ENCODE measurements at regions not wholly inside any gene's neighbourhood (a gene's known extent, or its start where the extent isn't known, plus 50 kb on each side); places are given as distances from the start of the nearest gene placed in this dataset.

GRCh38 chr7:46201961-46202360 is 280.9 kb upstream of the IGFBP3 start:
- Histone ChIP-seq H3K4me1 (peaks cover 0 to 3% (median 0%) of the 10 kb centered on the region in 3 donors), H3K9me3 (no peaks in the 10 kb centered on the region), H3K27ac (no peak overlapping the region), H3K36me3 (no peaks in the 10 kb centered on the region), H3K4me3 (no peak overlapping the region), H3K27me3 (no peaks in the 10 kb centered on the region)
- intact Hi-C loops (cut with DNase I), result no loop called here
- 85 to 88% methylated on average over 4 of the region's 4 CpGs for WGBS, 2 donors
- no peak for FAIRE-seq
- ATAC-seq, result no peak
- no peak for DNase-seq
- no peak for TF ChIP-seq CTCF (IDR thresholded peaks at IDR 0.05)

- DNase-seq (no peak), FAIRE-seq (no peak), ATAC-seq (no peak)
- no peaks in the 10 kb centered on the region for H3K9me3 ChIP-seq
- intact Hi-C loops (cut with DNase I), result no loop called here
- no peak overlapping the region for H3K27ac ChIP-seq
- no peaks in the 10 kb centered on the region for H3K36me3 ChIP-seq
- H3K4me1 ChIP-seq, result peaks cover 0 to 3% (median 0%) of the 10 kb centered on the region in 3 donors
- no peak for TF ChIP-seq CTCF (IDR thresholded peaks at IDR 0.05)
- no peak overlapping the region for H3K4me3 ChIP-seq
- WGBS, 2 donors, result 69 to 87% methylated on average over 1 of the region's 1 CpG
- H3K27me3 ChIP-seq, result no peaks in the 10 kb centered on the region
Measured at GRCh38 chr7:46198701-46199100, 277.6 kb upstream of the IGFBP3 start.

GRCh38 chr7:46197785-46198540 is 276.9 kb upstream of the IGFBP3 start:
- intact Hi-C loops (cut with DNase I), result no loop called here

GRCh38 chr7:46195934-46196333 is 274.9 kb upstream of the IGFBP3 start:
- ATAC-seq (no peak), FAIRE-seq (no peak), DNase-seq (no peak)
- H3K36me3 ChIP-seq, result no peaks in the 10 kb centered on the region
- no peaks in the 10 kb centered on the region for H3K27me3 ChIP-seq
- TF ChIP-seq CTCF (IDR thresholded peaks at IDR 0.05), result no peak
- no peak overlapping the region for H3K4me3 ChIP-seq
- H3K9me3 ChIP-seq, result no peaks in the 10 kb centered on the region
- peaks cover 0 to 3% (median 0%) of the 10 kb centered on the region in 3 donors for H3K4me1 ChIP-seq
- no peak overlapping the region for H3K27ac ChIP-seq
- WGBS, 2 donors, result 76 to 79% methylated on average over 3 of the region's 3 CpGs
- intact Hi-C loops (cut with DNase I), result no loop called here

More at GRCh38 chr7:46197785-46198540, 276.9 kb upstream of the IGFBP3 start:
- no peaks in the 10 kb centered on the region for H3K9me3 ChIP-seq
- FAIRE-seq, result no peak
- H3K4me1 ChIP-seq, result peaks cover 0 to 3% (median 0%) of the 10 kb centered on the region in 3 donors
- no peak overlapping the region for H3K4me3 ChIP-seq
- no peaks in the 10 kb centered on the region for H3K27me3 ChIP-seq
- no peak overlapping the region for H3K27ac ChIP-seq
- no peaks in the 10 kb centered on the region for H3K36me3 ChIP-seq
- WGBS, 2 donors, result 74 to 75% methylated on average over 7 of the region's 7 CpGs
- ATAC-seq, result no peak
- no peak for DNase-seq
- TF ChIP-seq CTCF (IDR thresholded peaks at IDR 0.05), result no peak

DNA sequence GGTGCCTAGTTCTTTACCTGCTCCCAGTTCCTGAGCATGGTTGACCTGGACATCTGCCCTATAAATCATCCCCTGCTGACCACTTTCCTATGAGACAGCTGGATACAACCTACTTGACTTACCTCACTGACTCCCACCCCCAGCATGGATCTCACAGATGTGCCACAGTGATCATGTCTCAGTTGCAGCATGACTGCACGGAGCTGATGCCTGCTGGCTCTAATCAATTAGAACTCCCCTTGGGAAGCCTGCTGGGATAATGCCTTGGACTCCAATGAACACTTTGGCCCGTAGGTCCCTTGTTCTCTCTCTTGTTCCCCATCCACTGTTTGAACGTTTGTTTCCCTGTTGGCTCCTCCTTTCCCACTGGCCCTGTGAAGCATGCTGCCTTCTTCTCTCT is 271.2 kb upstream of the IGFBP3 start:
- ATAC-seq, result no peak
- TF ChIP-seq CTCF (IDR thresholded peaks at IDR 0.05), result no peak
- Histone ChIP-seq H3K36me3 (no peaks in the 10 kb centered on the region), H3K9me3 (no peaks in the 10 kb centered on the region), H3K27me3 (no peaks in the 10 kb centered on the region), H3K27ac (no peak overlapping the region), H3K4me3 (no peak overlapping the region), H3K4me1 (no peaks in the 10 kb centered on the region)
- DNase-seq, result no peak
- intact Hi-C loops (cut with DNase I), result no loop called here
- no peak for FAIRE-seq
- WGBS, 2 donors, result 48 to 66% methylated on average over 3 of the region's 3 CpGs
